NCI-H345 treated with DMSO at 0.1 percent for 48 hours (cell line): ENCODE measurements at regions not wholly inside any gene's neighbourhood (a gene's known extent, or its start where the extent isn't known, plus 50 kb on each side); places are given as distances from the start of the nearest gene placed in this dataset.
"Not testable (repeated sequence)": the region's sequence is repeated elsewhere in the genome, so short reads cannot be mapped to it uniquely, and the experiment has no call there.

Experiments
- DNase-seq: peaks from one replicate; lab custom pipeline; 2025; ENCODE audit not compliant: unreplicated experiment; lab: John Stamatoyannopoulos, UW

- DNase-seq = no peak
Measured at GRCh38 chr2:238597638-238598528, 171.2 kb downstream of the ASB1 start.

GRCh38 chr2:238598802-238599530, 172.2 kb downstream of the ASB1 start:
- DNase-seq = no peak

GRCh38 chr2:238599549-238600505, 173.1 kb downstream of the ASB1 start:
- DNase-seq = no peak

- no peak for DNase-seq
Measured at GRCh38 chr2:238600506-238601432, 174.0 kb downstream of the ASB1 start.

- no peak for DNase-seq
Measured at GRCh38 chr2:238601433-238602222, 174.9 kb downstream of the ASB1 start.

GRCh38 chr2:238602223-238602960, 175.7 kb downstream of the ASB1 start:
- no peak for DNase-seq

GRCh38 chr2:238603596-238603995, 176.9 kb downstream of the ASB1 start:
- no peak for DNase-seq

GRCh38 chr2:238606311-238606710, 179.6 kb downstream of the ASB1 start:
- DNase-seq = no peak

- DNase-seq = no peak
Measured at GRCh38 chr2:238613610-238614009, 186.9 kb downstream of the ASB1 start.

- DNase-seq = no peak
Measured at GRCh38 chr2:238614376-238614775, 187.6 kb downstream of the ASB1 start.

- no peak for DNase-seq
Measured at GRCh38 chr2:238615187-238615586, 188.5 kb downstream of the ASB1 start.

- no peak for DNase-seq
Measured at GRCh38 chr2:238616681-238617080, 190.0 kb downstream of the ASB1 start.

GRCh38 chr2:238618494-238619283, 192.0 kb downstream of the ASB1 start:
- DNase-seq = not testable (repeated sequence)

- no peak for DNase-seq
Measured at GRCh38 chr2:238627899-238628298, 201.2 kb downstream of the ASB1 start.

GRCh38 chr2:238629064-238629463, 202.3 kb downstream of the ASB1 start:
- DNase-seq = no peak

GRCh38 chr2:238631491-238632180, 204.9 kb downstream of the ASB1 start:
- no peak for DNase-seq
